Fibroblast of upper back skin (primary cell): ENCODE measurements at regions not wholly inside any gene's neighbourhood (a gene's known extent, or its start where the extent isn't known, plus 50 kb on each side); places are given as distances from the start of the nearest gene placed in this dataset.
"Not testable (repeated sequence)": the region's sequence is repeated elsewhere in the genome, so short reads cannot be mapped to it uniquely, and the experiment has no call there.

Experiments used
- DNase-seq: peaks from one replicate; pipeline ENCODE4 v3.0.0-alpha.2; 2013

GRCh38 chr4:160523231-160523630, 1420.4 kb downstream of the RAPGEF2 start:
- no peak for DNase-seq

GRCh38 chr4:160537681-160538080, 1434.8 kb downstream of the RAPGEF2 start:
- DNase-seq = no peak

- DNase-seq = no peak
Measured at GRCh38 chr4:160546201-160546600, 1443.3 kb downstream of the RAPGEF2 start.

GRCh38 chr4:160549951-160550519, 1447.2 kb downstream of the RAPGEF2 start:
- not testable (repeated sequence) for DNase-seq

GRCh38 chr4:160562661-160563060, 1459.8 kb downstream of the RAPGEF2 start:
- no peak for DNase-seq

GRCh38 chr4:160563552-160564282, 1460.8 kb downstream of the RAPGEF2 start:
- no peak for DNase-seq

- DNase-seq = no peak
Measured at GRCh38 chr4:160567634-160568033, 1464.8 kb downstream of the RAPGEF2 start.

GRCh38 chr4:160570271-160570670, 1467.4 kb downstream of the RAPGEF2 start:
- DNase-seq = no peak

GRCh38 chr4:160574272-160574671, 1471.4 kb downstream of the RAPGEF2 start:
- not testable (repeated sequence) for DNase-seq

GRCh38 chr4:160580581-160580980, 1477.7 kb downstream of the RAPGEF2 start:
- DNase-seq = no peak

GRCh38 chr4:160592258-160592657, 1489.4 kb downstream of the RAPGEF2 start:
- no peak for DNase-seq

GRCh38 chr4:160595646-160596045, 1492.8 kb downstream of the RAPGEF2 start:
- no peak for DNase-seq

- DNase-seq = no peak
Measured at GRCh38 chr4:160604541-160604940, 1501.7 kb downstream of the RAPGEF2 start.

- no peak for DNase-seq
Measured at GRCh38 chr4:160611181-160611580, 1508.3 kb downstream of the RAPGEF2 start.

- DNase-seq = no peak
Measured at GRCh38 chr4:160631044-160631443, 1528.2 kb downstream of the RAPGEF2 start.

- DNase-seq = no peak
Measured at GRCh38 chr4:160652790-160653189, 1511.0 kb downstream of the FSTL5 start.

- DNase-seq = no peak
Measured at GRCh38 chr4:160675550-160675949, 1488.2 kb downstream of the FSTL5 start.

- DNase-seq = no peak
Measured at GRCh38 chr4:160685729-160686128, 1478.1 kb downstream of the FSTL5 start.

- DNase-seq = no peak
Measured at GRCh38 chr4:160701671-160702070, 1462.1 kb downstream of the FSTL5 start.

- DNase-seq = no peak
Measured at GRCh38 chr4:160709026-160709425, 1454.8 kb downstream of the FSTL5 start.

- DNase-seq = no peak
Measured at GRCh38 chr4:160709546-160709945, 1454.3 kb downstream of the FSTL5 start.

- no peak for DNase-seq
Measured at GRCh38 chr4:160716551-160716950, 1447.2 kb downstream of the FSTL5 start.

GRCh38 chr4:160717848-160718247, 1446.0 kb downstream of the FSTL5 start:
- DNase-seq = no peak

GRCh38 chr4:160724063-160724462, 1439.7 kb downstream of the FSTL5 start:
- DNase-seq = no peak

GRCh38 chr4:160745126-160745525, 1418.7 kb downstream of the FSTL5 start:
- no peak for DNase-seq
